ENCODE measurements at regions not wholly inside any gene's neighbourhood (a gene's known extent, or its start where the extent isn't known, plus 50 kb on each side); places are given as distances from the start of the nearest gene placed in this dataset.
A peak's percentile ranks its signal among the peaks of the same experiment; 100 is the strongest.

DNA sequence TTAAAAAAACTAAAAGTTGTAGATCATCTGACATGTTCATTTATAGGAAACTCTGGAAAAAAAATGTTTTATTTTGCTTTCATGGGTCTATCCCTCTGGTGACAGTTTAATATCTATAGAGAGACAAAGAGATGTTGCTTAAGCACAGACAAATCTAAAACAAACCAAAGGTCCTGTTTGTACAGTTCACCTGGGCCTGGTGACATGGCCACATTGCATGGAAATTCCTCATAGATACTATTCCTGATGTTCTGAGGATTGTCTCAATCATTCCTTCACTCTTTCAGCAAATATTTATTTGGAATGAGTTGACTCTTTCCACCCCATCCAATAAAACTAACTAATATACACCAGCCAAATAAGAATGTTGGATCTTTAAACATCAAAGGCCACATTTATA lies 259.1 kb upstream of the NOCT start:
- DNase-seq (ENCODE audit: low read depth): no peak

DNA sequence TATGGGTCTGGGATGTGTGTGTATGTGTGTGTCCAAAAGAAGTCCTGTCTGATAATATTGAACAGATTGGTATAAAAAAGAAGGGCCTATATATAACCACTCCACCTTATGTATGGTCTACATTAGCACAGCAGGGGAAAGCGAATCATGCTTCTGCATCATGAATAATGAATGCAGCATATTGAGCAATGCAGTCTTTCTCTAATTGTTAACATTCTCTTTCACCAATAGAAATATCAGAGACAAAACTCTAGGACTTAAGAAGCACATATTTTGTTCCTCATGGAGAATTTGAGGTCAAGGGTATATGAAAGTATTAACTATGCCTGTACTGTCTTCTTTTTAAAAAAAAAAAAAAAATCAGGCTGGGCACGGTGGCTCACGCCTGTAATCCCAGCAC lies 264.3 kb upstream of the NOCT start:
- DNase-seq (ENCODE audit: low read depth): no peak

GRCh38 chr4:138749303-138749702 lies 266.3 kb upstream of the NOCT start:
- DNase-seq (ENCODE audit: low read depth): peak; percentile 28

GRCh38 chr4:138741766-138742377 lies 273.7 kb upstream of the NOCT start:
- no peak for DNase-seq (ENCODE audit: low read depth)

- no peak for DNase-seq (ENCODE audit: low read depth)
Observed at GRCh38 chr4:138740816-138741745, 274.5 kb upstream of the NOCT start.

- DNase-seq (ENCODE audit: low read depth): peak; percentile 46
Observed at GRCh38 chr4:138736362-138736761, 279.2 kb upstream of the NOCT start.

- peak; percentile 59 for DNase-seq (ENCODE audit: low read depth)
Observed at GRCh38 chr4:138734746-138735145, 280.8 kb upstream of the NOCT start.

- DNase-seq (ENCODE audit: low read depth): no peak
Observed at GRCh38 chr4:138728566-138728965, 287.0 kb upstream of the NOCT start.

DNA sequence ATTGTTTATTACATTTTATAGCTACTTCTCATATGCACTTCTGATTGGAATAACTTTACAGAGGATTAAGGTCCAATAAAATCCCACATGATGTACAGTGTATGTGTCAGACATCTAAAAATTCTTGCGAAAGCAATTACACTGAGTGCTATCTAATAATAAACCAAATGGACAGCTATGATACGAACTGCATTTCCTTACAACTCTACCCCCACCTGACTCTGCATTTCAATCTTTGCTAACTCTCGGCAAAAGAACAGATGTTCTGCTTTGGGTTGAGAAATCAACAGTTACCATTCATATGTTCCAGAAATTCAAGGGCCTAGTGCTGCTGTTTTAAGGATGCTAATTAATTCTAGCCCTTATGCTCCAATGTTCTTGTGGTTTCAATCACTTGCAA lies 287.9 kb upstream of the NOCT start:
- no peak for DNase-seq (ENCODE audit: low read depth)

GRCh38 chr4:138724530-138724929 lies 291.1 kb upstream of the NOCT start:
- DNase-seq (ENCODE audit: low read depth): no peak

GRCh38 chr4:138716559-138717335 lies 298.8 kb upstream of the NOCT start:
- no peak for DNase-seq (ENCODE audit: low read depth)

- no peak for DNase-seq (ENCODE audit: low read depth)
Observed at GRCh38 chr4:138710297-138710696, 305.3 kb upstream of the NOCT start.

- DNase-seq (ENCODE audit: low read depth): no peak
Observed at GRCh38 chr4:138709859-138710258, 305.7 kb upstream of the NOCT start.

DNA sequence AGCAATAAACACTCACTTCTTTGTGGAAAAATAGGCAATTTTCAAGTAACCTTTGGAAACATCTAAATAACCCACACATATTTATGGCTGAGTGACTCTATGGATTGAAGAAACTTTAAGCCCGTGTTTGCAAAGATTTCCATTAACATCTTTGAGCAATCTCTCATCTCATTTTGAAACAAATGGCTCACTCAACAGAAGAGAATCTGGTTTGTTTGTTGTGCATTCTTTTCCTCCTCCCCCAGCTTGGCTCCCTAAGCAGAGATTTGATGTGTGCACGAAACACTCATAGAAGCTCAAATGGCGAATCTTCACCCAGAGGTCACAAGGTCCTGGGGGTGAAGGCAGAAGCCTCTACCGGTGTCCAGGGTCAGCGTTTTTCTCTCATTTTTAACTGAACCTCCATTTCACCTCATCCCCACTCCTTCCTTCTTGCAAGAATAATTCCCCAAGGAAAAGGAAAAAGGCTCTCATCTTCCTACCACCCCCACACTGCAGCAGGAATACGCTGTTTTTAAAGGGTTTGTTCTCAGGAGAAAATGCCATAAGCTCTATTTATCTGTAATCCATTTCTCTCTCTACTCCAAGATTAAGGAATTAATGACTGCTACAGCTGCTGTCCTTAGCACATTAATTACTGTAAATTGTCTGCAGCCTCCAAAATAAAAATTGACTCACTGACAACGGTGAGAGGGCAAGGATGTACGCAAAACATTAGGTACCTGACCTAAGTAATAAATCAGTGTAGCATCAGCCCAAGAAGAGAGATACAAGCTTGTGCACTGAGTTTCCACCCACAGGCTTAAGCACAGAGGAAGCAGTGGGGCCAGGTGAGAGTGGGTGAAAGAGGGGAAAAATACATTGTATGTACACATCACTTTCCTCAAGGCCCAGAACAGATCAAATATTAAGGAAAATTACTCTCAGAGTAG lies 307.6 kb upstream of the NOCT start:
- DNase-seq (ENCODE audit: low read depth): no peak

DNA sequence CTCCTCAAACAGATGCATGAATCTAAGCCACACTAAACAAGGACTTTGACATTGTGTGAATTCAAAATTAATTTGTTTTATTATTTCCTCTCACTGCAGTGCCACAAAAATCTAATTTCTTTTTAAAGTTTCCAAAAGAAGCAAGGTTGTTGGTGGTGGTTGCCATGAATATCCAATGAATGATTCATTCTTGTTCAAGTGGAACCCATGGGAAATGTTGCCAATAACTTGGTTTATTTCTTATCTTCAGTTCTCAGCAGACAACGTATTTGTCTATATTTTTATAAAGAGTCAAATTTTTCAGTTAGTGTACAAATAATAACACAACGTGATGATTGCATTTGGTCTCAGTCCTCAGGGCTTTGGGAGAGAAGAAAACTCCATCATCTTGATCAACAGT lies 309.4 kb upstream of the NOCT start:
- peak; percentile 13 for DNase-seq (ENCODE audit: low read depth)

- DNase-seq (ENCODE audit: low read depth): no peak
Observed at GRCh38 chr4:138702190-138702824, 313.3 kb upstream of the NOCT start.

- no peak for DNase-seq (ENCODE audit: low read depth)
Observed at GRCh38 chr4:138698641-138699040, 316.9 kb upstream of the NOCT start.

- no peak for DNase-seq (ENCODE audit: low read depth)
Observed at GRCh38 chr4:138697851-138698250, 317.7 kb upstream of the NOCT start.

- no peak for DNase-seq (ENCODE audit: low read depth)
Observed at GRCh38 chr4:138696771-138697170, 318.8 kb upstream of the NOCT start.

DNA sequence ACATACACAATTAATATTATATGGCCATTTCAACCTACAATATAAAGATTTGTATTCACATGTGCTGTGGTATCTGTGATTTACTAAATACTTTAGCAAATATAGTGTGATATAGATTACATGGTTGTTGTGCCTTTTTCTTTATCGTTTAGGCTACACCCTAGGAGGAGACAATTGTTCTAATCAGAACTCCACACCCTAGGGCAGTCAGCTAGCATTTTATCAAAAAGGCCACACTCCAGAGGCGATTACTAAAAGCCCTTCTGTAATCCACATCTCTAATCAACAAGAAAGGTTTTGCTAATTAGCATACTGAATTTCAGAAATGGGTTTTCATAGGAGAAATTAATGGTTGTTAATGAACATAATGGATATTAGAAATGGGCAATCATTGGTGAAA lies 319.5 kb upstream of the NOCT start:
- DNase-seq (ENCODE audit: low read depth): no peak

GRCh38 chr4:138693526-138693925 lies 322.1 kb upstream of the NOCT start:
- DNase-seq (ENCODE audit: low read depth): no peak
